ENCODE measurements at regions not wholly inside any gene's neighbourhood (a gene's known extent, or its start where the extent isn't known, plus 50 kb on each side); places are given as distances from the start of the nearest gene placed in this dataset.

- TF ChIP-seq CTCF (IDR thresholded peaks at IDR 0.05) (no peak), POLR2A (IDR thresholded peaks at IDR 0.05) (no peak), EP300 (IDR thresholded peaks at IDR 0.05) (no peak)
These were observed 1011.2 kb upstream of the CITED2 start for GRCh38 chr6:140385679-140386078.
